ENCODE measurements at regions not wholly inside any gene's neighbourhood (a gene's known extent, or its start where the extent isn't known, plus 50 kb on each side); places are given as distances from the start of the nearest gene placed in this dataset.
"Not testable (repeated sequence)": the region's sequence is repeated elsewhere in the genome, so short reads cannot be mapped to it uniquely, and the experiment has no call there.

DNA sequence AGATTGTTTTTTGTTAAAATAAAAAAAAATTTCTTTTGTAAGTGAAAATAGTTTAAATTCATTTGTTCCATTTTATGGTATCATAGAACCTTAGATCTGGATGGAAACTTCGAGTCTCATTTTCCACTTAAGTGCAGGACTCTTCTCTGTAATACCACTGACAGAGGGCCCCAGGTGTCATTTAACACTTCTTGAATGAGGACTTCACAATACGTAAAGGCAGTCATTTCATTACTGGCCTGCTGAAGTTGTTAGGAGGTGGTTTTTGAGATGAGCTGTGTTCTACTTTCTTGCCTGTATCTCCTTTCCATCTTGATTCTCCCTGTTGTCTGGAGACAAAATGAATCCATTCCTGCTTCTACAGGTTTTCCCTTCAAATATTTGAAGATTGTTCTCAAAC is 455.3 kb downstream of the DMRT2 start:
- DNase-seq = no peak

DNA sequence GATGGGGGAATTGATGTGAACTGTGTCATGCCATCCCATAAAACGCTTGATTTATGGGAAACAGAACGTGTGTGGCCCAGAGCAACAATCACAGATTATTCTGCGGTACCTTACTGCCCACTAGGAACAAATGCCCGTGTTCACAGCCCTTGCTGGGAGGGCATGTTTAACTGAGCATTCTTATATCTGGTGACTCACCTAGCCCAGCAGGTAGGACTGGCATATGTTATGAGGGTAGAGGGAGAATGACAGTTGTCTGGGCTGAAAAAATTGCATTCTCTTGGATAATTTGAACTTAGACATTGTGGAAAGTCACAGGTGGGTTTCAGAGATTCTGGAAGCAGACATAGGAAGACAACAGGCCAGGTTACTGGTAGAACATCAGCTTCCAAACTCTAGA is 460.6 kb downstream of the DMRT2 start:
- DNase-seq = no peak

DNA sequence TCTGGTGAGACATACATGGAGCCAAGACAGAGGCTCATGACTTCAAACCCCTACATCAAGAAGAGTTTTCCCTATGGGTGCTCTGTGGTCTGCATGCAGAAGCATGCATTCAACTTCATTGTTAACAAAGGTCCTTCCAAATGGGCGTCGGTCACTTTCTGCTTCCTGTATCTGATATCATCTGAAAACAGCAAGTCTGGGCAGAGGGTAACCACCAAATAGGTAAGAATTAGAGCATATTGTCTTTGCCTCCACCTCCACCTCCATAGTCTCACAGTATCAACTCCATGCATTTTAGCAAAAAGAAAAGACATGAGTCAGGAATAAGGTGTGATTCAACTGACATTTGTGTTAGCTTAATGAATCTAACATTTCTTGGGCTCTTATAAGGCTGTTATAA is 462.9 kb downstream of the DMRT2 start:
- no peak for DNase-seq

DNA sequence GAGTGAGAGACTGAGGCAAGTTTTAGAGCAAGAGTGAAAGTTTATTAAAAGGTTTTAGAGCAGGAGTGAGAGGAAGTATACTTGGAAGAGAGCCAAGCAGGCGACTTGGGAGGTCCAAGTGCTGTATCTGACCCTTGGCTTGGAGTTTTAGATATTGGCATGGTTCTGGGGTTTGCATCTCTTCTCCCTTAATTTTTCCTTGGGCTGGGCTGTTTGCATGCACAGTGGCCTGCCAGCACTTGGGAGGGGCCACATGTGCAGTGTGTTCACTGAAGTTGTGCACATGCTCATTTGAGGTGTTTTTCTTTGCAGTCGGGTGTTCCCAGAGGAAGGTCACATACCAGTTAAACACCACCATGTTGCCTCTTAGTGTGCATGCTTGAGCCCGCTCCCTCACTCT is 464.1 kb downstream of the DMRT2 start:
- DNase-seq = no peak

DNA sequence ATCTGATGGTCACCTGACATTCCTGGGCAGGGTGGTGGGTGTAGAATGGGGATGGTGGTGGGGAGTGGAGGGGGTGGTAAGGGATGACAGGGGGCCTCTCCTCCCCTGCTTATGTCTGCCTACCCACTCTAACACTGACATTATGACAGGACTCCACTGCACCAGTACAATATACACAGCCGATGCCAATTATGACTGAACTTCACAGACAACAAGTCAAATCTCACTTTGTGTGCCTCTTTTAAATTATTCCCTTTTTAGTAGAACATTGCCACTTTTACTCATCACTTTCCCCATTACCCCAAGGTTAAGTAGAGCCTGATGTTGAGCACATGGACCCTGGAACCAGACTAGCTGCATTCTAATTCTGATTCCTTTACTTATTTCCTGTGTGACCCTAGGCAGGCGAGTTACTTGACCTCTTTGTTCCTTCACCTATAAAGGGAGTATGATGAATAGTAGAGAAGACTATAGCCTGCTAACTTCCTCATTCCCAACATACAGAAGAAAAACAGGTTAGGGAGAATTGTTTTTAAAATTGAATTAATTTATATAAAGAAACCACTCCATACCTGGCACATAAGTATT is 464.7 kb downstream of the DMRT2 start:
- no peak for DNase-seq

DNA sequence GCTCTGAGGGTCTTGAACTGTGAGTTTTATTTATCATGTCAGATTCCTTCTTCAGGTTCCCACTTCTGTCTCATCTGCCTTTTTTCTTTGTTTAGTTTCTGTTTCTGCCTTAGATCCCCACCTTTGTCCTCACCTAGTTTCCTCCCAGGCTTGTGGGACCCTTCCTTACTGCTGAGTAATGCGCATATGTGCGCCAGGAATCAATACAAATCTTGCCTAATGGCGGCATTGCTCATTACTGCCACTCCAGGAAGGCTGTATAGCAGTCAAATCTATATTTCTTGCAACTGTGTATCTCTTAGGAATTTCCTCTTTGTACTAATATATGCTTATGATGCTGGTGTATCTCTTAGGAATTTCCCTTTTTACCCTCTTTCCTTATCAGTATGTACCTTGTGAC is 465.4 kb downstream of the DMRT2 start:
- no peak for DNase-seq

DNA sequence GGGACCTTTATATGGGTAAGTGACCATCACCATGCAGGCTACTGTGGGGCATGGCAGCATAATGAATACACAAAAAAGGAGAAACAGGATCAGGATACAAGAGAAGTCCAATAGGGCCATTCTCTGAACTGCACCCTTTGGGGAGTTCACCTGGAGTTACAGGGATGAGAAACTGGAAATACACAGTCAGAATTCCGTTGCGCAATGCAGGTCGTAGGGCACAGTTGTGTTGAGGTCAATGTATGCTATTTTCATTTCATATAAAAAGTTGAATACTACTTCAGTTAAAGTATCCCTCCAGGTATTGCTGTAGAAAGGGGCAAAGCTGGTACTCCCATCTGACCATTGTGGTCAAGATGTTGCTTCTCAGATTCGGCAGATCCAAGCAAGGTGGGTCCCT is 471.4 kb downstream of the DMRT2 start:
- DNase-seq = no peak

DNA sequence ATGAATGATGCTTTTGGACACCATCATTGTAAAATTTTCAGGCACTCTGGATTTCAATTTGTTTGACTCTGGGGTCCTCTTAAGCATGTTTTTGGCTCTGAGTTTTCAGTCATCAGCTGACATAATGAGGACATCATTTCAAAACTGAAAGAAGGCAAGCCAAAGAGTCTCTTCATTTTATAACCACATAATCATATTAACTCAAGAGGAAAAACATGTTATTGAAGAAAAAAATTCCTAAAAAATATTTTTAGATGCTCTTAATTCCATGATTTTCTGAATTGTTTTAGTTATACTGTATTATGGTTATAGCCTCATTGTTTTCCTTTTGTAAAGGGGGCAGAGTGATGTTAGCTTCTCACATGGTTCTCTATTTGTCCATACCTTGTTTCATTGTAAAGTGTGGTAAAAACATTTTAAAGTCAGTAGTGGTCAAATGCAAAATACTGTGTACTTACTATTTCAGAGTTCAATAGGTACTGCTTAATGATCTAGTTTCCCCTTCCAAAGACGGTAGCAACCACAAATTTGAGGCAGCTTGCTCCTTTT is 472.1 kb downstream of the DMRT2 start:
- no peak for DNase-seq

DNA sequence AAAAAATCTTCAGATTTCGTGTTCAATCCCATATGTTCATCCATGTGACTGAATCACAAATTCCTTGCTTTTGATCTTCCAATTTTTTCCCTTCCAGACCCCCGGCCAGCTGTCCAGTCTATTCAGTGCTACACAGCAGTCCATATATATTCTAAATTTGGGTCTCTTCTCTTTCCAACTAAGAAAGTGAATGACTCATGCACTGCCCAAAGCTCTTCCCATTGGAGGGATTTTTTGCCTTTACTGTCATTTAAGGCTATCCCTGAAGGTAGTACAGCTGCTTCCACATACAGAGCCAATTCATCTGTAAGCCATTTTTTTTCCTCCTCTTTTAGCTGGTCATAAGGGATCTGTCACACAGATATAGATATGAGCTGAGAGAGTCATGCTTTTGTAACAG is 478.3 kb downstream of the DMRT2 start:
- DNase-seq = no peak

DNA sequence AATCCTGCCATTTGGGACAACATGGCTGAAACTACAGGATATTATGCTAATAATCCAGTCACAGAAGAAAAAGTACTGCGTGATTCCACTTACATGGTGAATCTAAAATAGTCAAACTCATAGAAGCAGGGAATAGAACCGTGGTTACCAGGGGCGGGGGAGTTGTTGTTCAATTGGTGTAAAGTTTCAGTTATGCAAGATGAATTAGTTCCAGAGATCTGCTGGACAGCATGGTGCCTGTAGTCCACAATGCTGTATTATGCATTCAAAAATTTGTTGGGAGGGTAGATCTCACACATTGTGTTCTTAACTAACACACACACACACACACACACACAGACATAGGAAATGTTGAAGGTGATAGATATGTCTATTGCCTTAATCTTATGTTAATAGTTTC is 480.5 kb downstream of the DMRT2 start:
- DNase-seq = no peak

DNA sequence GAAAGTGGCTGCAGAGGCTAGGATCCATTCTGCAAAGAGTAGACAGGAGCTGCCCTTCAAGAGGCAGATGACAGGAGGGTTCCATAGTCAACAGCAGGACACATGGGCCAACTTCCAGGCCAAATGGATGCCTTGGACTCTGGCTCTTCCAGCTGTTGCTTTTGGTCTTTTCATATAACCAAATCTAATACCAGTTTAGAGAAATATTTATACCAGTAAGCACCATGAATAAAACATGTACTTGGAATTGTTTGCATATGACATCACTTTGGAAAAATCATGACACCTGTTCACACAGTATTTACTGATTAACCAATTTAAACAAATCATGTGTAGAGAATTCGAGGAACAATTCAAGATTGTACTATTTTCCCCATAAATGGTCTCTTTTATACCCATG is 481.3 kb downstream of the DMRT2 start:
- DNase-seq = no peak

DNA sequence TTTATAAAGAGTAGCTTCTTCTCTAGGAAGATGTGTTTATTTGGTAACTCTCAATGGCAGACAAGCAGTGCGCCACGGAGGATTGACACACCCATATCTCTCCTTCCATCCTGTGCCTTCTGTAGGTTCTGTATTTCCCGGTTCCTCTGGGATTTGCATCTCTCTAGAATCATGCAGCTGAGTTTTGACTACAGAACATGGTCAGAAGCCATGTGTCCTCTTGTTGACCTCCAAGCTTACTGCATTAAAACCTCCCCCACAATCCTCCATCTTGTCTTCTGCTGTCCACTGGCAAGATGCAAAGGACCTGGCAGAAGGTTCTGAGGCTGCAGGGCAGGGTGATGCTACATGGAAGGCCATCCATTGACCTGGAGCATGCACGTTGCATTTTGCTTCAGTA is 482.0 kb downstream of the DMRT2 start:
- no peak for DNase-seq

DNA sequence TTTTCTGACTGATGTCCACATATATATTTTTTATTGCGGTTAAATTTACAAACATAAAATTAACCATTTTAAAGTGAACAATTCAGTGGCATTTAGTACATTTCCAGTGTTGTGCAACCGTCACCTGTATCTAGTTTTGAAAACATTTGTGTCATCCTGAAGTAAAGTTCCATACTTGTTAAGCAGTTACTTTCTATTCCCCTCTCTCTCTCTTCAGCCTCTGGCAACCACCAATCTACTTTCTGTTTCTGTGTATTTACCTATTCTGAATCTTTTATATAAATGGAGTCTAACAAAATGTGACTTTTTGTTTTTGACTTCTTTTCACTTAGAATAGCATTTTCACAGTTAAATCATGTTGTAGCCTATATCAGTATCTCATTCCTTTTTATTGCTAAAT is 480.1 kb upstream of the SMARCA2 start:
- DNase-seq = no peak

DNA sequence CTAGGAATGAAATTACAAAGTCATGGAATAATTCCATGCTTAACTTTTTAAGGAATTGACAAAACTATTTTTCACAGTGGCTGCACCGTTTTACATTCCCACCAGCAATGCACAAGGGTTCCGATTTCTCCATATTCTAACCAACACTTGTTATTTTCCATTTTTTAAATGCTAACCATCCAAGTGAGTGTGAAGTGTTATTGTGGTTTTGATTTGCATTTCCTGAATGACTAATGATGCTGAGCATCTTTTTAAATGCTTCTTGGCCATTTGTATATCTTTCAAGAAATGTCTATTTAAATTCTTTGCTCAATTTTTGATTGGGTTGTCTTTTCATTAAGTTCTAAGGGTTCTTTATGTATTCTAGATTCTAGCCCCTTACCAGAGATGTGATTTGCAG is 479.5 kb upstream of the SMARCA2 start:
- no peak for DNase-seq

DNA sequence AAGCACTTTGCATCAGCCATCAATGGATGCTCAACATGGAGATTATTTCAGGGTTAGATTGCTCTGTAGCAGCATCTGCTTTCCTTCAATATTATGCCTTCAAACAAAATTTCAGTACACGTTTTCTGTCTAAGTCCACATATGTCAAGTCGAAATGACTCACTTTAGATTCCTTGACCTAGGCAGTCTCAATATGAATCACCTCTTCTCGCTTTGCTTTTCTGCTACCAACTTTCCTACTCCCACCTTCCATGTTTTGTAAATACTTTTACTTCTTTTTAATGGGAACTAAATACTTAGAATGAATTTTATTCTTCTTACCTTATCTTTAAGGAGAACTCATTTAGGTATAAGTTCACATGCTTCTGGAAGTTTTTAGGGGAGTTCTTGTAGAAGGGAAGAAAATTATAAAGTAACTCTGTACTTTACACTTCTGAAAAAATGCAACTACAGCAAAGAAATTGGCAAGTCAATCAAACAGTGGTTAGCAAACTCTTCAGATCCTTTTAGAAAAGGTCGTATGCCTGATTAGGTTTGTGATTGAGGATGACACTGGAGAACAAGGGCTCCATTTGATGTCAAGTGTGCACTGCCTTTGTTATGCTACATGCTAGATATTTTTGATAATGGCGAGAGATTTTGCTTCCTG is 478.5 kb upstream of the SMARCA2 start:
- no peak for DNase-seq

DNA sequence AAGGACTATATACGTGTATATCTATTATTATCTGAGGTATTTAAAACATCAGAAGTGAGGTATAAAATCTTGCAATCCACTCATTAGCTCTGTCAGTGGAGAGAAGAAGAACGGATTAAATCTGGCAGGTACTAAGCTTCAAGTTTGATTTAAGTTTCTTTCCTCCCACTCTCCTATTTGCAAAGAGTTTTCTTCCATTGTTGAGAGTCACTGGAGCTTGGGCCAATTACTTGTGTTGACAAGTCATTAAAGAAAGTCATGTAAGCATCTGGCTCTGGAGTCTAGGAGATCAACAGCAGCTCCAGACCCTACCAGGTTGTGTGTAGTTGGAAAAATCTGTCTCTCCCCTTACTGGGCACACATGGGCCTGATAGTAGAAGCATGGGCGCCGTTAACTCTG is 476.8 kb upstream of the SMARCA2 start:
- no peak for DNase-seq

DNA sequence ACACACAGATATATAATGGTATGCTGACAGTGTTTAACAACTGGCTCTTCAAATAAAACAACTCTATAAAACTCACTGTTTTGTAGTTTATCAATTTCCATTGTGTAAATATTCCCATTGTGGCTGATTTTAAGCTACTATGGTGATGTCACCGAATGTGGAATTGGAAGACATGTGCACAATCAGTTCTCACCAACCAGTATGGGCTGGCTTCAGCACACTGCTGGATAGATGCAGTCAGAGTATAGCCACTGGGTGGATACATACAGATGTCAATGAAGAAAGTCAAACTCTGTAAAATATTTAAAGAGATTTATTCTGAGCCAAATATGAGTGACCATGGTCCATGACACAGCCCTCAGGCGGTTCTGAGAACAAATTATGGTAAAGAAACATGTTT is 475.9 kb upstream of the SMARCA2 start:
- no peak for DNase-seq

DNA sequence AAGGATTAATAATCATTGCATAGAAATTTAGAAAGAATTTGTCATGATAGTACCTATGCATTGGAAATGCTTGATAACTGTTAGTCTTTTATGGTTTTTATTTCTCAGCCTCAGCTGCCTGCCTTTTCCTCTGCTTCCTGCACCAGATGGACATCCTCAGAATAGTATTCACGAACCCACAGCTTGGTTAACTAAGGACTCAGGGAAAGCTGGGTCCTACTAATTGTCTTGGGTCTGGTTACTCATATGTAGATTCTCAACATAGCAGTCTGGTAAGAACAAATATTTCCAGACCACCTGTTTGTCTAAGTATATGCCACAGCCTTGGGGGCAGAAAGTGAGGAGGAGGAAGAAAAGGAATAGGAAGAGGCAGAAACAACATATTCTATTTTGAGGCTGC is 464.5 kb upstream of the SMARCA2 start:
- DNase-seq = no peak

DNA sequence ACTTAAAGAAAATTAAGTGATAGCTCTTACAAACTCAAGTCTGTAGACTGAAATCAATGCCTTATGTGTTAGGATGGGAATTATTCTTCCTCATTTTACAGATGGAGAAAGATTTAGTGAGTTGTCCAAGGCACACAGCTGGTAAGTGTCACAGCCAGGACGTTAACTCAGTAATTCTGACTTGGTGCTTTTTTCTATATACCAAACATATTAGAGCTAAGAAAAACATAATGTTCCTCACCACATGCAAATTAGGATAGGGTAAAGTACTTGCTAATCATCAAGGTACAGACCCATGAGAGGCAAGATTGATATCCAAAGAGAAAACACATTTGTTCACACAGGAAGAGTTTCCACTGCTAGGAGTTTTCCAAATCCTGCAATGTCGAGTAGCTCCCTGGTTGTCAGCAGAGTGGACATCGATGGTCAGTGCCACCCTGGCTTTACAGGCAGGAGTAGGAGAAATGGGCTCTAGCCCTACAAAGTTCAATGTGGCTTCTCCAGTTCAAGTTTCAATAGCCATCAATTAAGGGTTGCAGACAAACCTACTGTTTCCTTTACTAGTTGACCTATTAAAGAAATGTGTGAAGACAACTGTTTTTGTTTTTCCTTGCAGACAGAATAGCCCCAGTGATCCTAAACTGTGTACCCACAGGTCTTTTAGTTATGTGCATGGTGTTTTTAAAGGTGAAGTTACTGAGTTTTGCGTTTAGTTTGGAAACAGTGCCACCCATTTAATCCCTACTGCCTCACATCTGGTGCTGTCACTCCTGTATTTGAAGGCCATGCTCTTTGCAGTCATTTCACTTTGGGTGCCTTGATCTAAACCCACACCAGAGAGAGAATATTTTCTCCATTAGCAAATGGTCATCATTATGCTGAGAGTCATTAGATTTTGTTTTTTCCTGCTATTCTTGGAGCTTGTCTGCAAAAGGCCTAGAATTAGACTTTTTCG is 460.8 kb upstream of the SMARCA2 start:
- DNase-seq = no peak

DNA sequence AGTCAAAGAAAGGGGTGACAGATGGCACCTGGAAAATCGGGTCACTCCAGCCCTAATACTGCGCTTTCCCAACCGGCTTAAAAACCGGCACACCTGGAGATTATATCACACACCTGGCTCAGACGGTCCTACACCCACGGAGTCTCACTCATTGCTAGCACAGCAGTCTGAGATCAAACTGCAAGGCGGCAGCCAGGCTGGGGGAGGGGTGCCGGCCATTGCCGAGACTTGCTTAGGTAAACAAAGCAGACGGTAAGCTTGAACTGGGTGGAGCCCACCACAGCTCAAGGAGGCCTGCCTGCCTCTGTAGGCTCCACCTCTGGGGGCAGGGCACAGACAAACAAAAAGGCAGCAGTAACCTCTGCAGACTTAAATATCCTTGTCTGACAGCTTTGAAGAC is 456.5 kb upstream of the SMARCA2 start:
- DNase-seq = not testable (repeated sequence)

DNA sequence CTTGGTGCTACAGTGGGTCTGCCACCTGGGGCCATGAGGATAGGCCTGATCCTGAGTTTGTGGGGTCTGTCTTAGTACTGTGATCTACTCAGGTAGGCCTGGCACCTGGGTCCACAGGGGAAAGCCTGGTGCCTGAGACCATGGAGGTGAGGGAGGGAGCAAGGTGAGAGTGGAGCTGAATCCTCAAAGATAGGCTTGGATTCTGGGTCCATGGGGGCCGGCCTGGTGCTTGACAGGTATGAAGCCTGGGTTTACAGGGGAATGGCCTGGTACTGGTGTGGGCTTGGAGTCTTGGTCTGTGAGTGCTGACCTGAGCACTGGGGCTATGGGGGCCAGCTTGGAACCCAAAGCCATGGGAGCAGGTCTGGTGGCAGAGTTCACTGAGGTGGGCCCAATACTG is 439.2 kb upstream of the SMARCA2 start:
- no peak for DNase-seq

DNA sequence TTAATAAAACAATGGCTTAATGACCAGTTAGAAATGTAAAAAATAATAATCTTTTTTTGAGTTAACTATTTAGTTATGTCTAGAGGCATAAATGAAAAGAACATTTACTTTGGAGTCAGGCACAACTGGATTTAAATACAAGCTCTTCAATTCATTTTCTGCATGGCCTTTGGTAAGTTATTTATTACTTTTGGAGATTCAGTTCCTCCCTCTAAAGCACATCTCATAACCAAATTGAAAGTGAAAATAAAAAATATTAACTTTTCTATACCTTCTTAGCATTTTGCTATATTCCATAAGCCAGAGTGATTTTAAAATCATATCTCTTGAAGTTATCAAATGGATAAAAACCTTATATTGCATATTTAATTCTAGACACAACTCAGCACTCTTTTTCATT is 434.9 kb upstream of the SMARCA2 start:
- no peak for DNase-seq

DNA sequence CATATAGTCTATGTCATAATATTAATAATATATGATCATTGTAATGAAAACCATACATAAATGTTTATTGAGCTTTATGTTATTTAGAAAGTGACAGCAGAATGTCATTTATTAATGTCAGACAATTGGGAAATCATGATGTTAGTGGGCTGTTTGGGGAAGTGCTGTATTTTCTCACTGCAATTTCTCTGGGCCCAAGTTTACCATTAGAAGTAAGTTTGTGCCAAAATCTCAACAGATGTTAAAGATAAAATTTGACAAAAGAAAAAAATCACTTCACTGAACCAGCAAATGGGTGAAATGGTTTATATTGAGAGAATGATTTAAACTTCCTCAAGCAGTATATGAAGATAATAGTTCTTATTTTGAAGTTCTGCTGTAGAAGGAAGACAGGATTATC is 433.2 kb upstream of the SMARCA2 start:
- DNase-seq = no peak

DNA sequence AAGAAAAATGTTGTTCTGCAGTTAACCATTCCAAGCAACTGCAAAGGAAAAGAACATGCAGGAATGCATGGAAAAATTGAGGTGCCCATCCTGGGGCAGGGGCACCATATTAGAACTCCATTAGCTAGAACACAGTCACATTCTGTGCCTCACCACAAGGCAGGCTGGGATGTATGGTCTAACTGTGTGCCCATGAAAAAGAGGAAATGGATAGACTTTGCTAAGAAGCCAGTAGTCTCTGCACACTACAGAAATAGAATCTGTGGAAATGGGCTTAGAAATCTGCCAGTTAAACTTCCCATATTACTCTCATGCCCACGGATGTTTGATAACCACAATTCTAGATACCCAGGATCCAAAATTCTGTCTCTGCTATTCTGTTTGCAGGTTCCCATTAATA is 423.8 kb upstream of the SMARCA2 start:
- DNase-seq = no peak

All from NCI-H1436 treated with DMSO at 0.1 percent for 48 hours (cell line).